Tibial artery (tissue), 4 donors: ENCODE measurements at regions not wholly inside any gene's neighbourhood (a gene's known extent, or its start where the extent isn't known, plus 50 kb on each side); places are given as distances from the start of the nearest gene placed in this dataset.

Experiments
- DNase-seq, 2 donors: peaks; one replicate each; pipeline ENCODE4 v3.0.0-alpha.2; 2019
- H3K27ac ChIP-seq, 2 donors: fragments of 200-600 bp; sonication (generic) in 1 of 2; 1 replicate in 1 of 2; 2 replicates in 1 of 2; pipeline ENCODE4 v1.5.1; 2018 to 2019; ENCODE audit warnings: mild to moderate bottlenecking in 1 of 2
- H3K27me3 ChIP-seq, 2 donors: fragments of 200-600 bp; sonication (generic) in 1 of 2; one replicate each; pipeline versions ENCODE4 v1.5.1 to v1.6.0; 2016 to 2019
- H3K36me3 ChIP-seq, 3 donors: fragments of 200-600 bp; sonication (generic) in 2 of 3; one replicate each; pipeline ENCODE4 v1.5.1; 2016 to 2019; ENCODE audit warnings: mild to moderate bottlenecking in 2 of 3
- H3K4me1 ChIP-seq, 4 donors: fragments of 200-600 bp; sonication (generic) in 2 of 4; 1 replicate in 3 of 4; 2 replicates in 1 of 4; pipeline ENCODE4 v1.5.1; 2016 to 2019
- H3K4me3 ChIP-seq, 2 donors: fragments of 200-600 bp; sonication (generic) in 1 of 2; 1 replicate in 1 of 2; 2 replicates in 1 of 2; pipeline ENCODE4 v1.5.1; 2018 to 2019; ENCODE audit warnings: mild to moderate bottlenecking in 2 of 2
- H3K9me3 ChIP-seq, 3 donors: fragments of 200-600 bp; sonication (generic) in 1 of 3; one replicate each; pipeline ENCODE4 v1.5.1; 2016 to 2019
- intact Hi-C: fragments of 100-400 bp; cut with DNase I; formaldehyde crosslinking; loops from one replicate; pipeline ENCODE4 v1.15.0; 2023; ENCODE audit warnings: low total_unique reads
- TF ChIP-seq, protein P1 (sequence below), 2 experiments: fragments of 200-600 bp in 1 of 2; fragments of 450-650 bp in 1 of 2; IDR thresholded peaks; one replicate each; pipeline ENCODE4 v1.5.1; 2017 to 2019; ENCODE audit warnings: antibody characterized with exemption in 2 of 2, mild to moderate bottlenecking in 1 of 2, moderate library complexity in 1 of 2

GRCh38 chr1:87242445-87243185, 86.1 kb upstream of the LMO4 start:
- TF ChIP-seq, protein P1, sequence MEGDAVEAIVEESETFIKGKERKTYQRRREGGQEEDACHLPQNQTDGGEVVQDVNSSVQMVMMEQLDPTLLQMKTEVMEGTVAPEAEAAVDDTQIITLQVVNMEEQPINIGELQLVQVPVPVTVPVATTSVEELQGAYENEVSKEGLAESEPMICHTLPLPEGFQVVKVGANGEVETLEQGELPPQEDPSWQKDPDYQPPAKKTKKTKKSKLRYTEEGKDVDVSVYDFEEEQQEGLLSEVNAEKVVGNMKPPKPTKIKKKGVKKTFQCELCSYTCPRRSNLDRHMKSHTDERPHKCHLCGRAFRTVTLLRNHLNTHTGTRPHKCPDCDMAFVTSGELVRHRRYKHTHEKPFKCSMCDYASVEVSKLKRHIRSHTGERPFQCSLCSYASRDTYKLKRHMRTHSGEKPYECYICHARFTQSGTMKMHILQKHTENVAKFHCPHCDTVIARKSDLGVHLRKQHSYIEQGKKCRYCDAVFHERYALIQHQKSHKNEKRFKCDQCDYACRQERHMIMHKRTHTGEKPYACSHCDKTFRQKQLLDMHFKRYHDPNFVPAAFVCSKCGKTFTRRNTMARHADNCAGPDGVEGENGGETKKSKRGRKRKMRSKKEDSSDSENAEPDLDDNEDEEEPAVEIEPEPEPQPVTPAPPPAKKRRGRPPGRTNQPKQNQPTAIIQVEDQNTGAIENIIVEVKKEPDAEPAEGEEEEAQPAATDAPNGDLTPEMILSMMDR (IDR thresholded peaks at IDR 0.05): no peak
- Histone ChIP-seq H3K27me3 (peaks cover 0 to 3% of the 10 kb centered on the region in 2 donors), H3K27ac (no peak overlapping the region), H3K9me3 (no peaks in the 10 kb centered on the region), H3K36me3 (no peaks in the 10 kb centered on the region), H3K4me1 (no peaks in the 10 kb centered on the region), H3K4me3 (no peak overlapping the region)
- DNase-seq: no peak
- intact Hi-C loops: no loop called here

DNA sequence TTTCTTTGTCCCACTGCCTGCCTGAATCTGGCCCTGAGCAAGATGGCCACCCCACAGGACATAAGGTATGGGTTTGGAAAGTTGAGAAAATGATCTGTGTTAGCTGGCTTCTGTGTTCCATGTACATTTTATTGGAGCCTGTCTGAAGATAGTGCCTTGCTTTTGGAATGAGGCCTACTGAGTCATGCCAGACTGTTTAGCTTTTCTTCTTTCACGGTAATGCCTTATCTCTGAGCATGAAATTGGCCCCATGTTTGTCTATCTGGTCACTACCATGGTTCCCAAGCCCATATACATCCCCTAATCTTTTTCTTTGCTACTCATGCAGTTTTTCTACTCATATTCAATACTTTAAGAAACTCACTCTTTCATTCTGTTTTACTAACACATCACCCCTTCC, 85.1 kb upstream of the LMO4 start:
- Histone ChIP-seq H3K4me3 (no peak overlapping the region), H3K27ac (no peak overlapping the region), H3K27me3 (no peaks in the 10 kb centered on the region), H3K36me3 (no peaks in the 10 kb centered on the region), H3K9me3 (no peaks in the 10 kb centered on the region), H3K4me1 (no peaks in the 10 kb centered on the region)
- TF ChIP-seq, protein P1 (IDR thresholded peaks at IDR 0.05): no peak
- no peak for DNase-seq
- intact Hi-C loops: no loop called here

DNA sequence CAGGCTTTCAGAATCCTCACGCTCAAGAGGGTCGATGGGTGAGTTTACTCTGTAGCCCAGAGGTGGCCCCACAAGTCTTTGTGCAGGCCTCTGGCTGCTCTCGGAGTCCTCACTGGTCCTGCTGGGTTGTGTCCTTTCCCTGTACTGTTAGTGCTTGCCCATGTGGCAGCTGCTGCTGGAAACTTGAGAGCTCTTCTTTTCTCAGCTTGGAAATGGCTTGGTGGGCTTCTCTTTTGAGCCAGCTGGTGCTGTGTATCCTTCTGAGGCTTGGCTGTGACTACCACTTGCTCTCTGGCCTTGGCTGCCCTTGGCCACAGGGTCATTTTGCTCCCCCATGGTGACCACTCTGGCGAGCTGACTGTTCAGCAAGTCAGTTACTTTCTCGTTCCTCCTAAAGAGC, 82.2 kb upstream of the LMO4 start:
- TF ChIP-seq, protein P1 (IDR thresholded peaks at IDR 0.05): no peak
- intact Hi-C loops: no loop called here

DNA sequence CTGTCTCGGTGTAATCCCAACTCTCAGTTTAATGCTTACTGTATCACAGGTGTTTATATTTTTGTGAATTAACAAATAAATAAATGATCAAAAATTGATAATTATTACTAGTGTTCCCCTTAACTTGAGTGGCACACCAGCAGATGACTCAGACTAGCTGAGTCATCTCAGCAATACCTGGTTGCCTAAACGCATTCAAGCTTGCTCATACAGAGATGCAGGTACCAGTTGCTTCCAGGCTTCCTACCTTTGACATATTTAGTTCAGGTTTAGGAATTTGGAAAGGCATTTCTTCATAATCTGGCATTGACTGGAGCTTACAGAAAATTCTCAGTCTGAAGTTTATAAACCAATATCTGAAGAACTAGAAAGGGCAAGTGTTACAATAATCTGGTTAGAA, 78.9 kb upstream of the LMO4 start:
- no peak for DNase-seq
- peaks cover 0 to 3% (median 0%) of the 10 kb centered on the region in 4 donors for H3K4me1 ChIP-seq
- TF ChIP-seq, protein P1 (IDR thresholded peaks at IDR 0.05): no peak
- H3K27me3 ChIP-seq: no peaks in the 10 kb centered on the region
- no peaks in the 10 kb centered on the region for H3K9me3 ChIP-seq
- intact Hi-C loops: no loop called here
- no peaks in the 10 kb centered on the region for H3K36me3 ChIP-seq
- H3K27ac ChIP-seq: no peak overlapping the region
- no peak overlapping the region for H3K4me3 ChIP-seq

More for the DNA sequence above, 82.2 kb upstream of the LMO4 start:
- Histone ChIP-seq H3K9me3 (no peaks in the 10 kb centered on the region), H3K27me3 (no peaks in the 10 kb centered on the region), H3K27ac (no peak overlapping the region), H3K4me3 (no peak overlapping the region), H3K36me3 (no peaks in the 10 kb centered on the region), H3K4me1 (no peaks in the 10 kb centered on the region)
- DNase-seq: no peak

GRCh38 chr1:87250336-87250735, 78.3 kb upstream of the LMO4 start:
- Histone ChIP-seq H3K4me1 (peaks cover 0 to 3% (median 0%) of the 10 kb centered on the region in 4 donors), H3K27ac (no peak overlapping the region), H3K27me3 (no peaks in the 10 kb centered on the region), H3K9me3 (no peaks in the 10 kb centered on the region), H3K4me3 (no peak overlapping the region), H3K36me3 (no peaks in the 10 kb centered on the region)
- TF ChIP-seq, protein P1 (IDR thresholded peaks at IDR 0.05): no peak
- intact Hi-C loops: no loop called here
- no peak for DNase-seq
